ENCODE measurements at regions not wholly inside any gene's neighbourhood (a gene's known extent, or its start where the extent isn't known, plus 50 kb on each side); places are given as distances from the start of the nearest gene placed in this dataset.
"Not testable (repeated sequence)": the region's sequence is repeated elsewhere in the genome, so short reads cannot be mapped to it uniquely, and the experiment has no call there.

- no peak for TF ChIP-seq CTCF (conservative IDR thresholded peaks at IDR 0.05)
- TF ChIP-seq ZFX (IDR thresholded peaks at IDR 0.05): no peak
- H3K27ac ChIP-seq: no peak overlapping the region
Observed at GRCh38 chr20:57106692-57107091, 159.7 kb downstream of the BMP7 start.

GRCh38 chr20:57107208-57107607 is 159.2 kb downstream of the BMP7 start:
- no peak for TF ChIP-seq CTCF (conservative IDR thresholded peaks at IDR 0.05)
- no peak overlapping the region for H3K27ac ChIP-seq

- TF ChIP-seq ZFX (IDR thresholded peaks at IDR 0.05) (no peak), CTCF (conservative IDR thresholded peaks at IDR 0.05) (no peak)
- H3K27ac ChIP-seq: no peak overlapping the region
Observed at GRCh38 chr20:57108218-57108617, 158.2 kb downstream of the BMP7 start.

- H3K27ac ChIP-seq: no peak overlapping the region
- no peak for TF ChIP-seq ZFX (IDR thresholded peaks at IDR 0.05)
- TF ChIP-seq CTCF (conservative IDR thresholded peaks at IDR 0.05): no peak
Observed at GRCh38 chr20:57108742-57109570, 157.5 kb downstream of the BMP7 start.

GRCh38 chr20:57109571-57109953 is 156.9 kb downstream of the BMP7 start:
- no peak overlapping the region for H3K27ac ChIP-seq
- no peak for TF ChIP-seq ZFX (IDR thresholded peaks at IDR 0.05)
- no peak for TF ChIP-seq CTCF (conservative IDR thresholded peaks at IDR 0.05)

GRCh38 chr20:57110121-57111027 is 156.1 kb downstream of the BMP7 start:
- H3K27ac ChIP-seq: not testable (repeated sequence)

GRCh38 chr20:57111028-57111373 is 155.4 kb downstream of the BMP7 start:
- H3K27ac ChIP-seq: no peak overlapping the region
- TF ChIP-seq ZFX (IDR thresholded peaks at IDR 0.05): no peak
- TF ChIP-seq CTCF (conservative IDR thresholded peaks at IDR 0.05): no peak
